ENCODE measurements at regions not wholly inside any gene's neighbourhood (a gene's known extent, or its start where the extent isn't known, plus 50 kb on each side); places are given as distances from the start of the nearest gene placed in this dataset.
A peak's percentile ranks its signal among the peaks of the same experiment; 100 is the strongest.
"Not testable (repeated sequence)": the region's sequence is repeated elsewhere in the genome, so short reads cannot be mapped to it uniquely, and the experiment has no call there.

- DNase-seq: no peak
These were observed 367.6 kb upstream of the AGA start for GRCh38 chr4:177809791-177810190.

DNA sequence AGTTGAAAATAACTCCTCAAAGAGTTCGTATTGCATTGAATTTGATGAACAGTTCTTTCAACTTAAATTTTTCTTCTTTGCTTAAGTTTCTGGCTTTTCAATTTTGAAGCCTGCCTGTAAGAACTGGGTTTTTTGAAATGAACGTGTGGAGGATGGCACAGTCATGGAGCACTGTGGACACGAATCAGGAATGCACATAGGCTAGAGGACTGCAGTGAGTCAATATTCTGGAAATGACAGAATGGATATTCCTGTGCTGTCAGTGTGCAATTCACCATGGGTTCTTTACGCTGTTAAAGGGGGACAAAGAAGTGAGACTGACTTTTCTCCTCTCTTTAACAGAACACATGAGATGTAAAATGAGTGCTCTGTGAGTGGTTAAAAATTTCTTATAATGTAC is 368.0 kb upstream of the AGA start:
- no peak for DNase-seq

- DNase-seq: not testable (repeated sequence)
These were observed 376.2 kb upstream of the AGA start for GRCh38 chr4:177818392-177818791.

- DNase-seq: no peak
These were observed 384.7 kb upstream of the AGA start for GRCh38 chr4:177826973-177827372.

GRCh38 chr4:177841258-177841657 is 399.0 kb upstream of the AGA start:
- DNase-seq: peak in 1 of 3 experiments; percentile 7

DNA sequence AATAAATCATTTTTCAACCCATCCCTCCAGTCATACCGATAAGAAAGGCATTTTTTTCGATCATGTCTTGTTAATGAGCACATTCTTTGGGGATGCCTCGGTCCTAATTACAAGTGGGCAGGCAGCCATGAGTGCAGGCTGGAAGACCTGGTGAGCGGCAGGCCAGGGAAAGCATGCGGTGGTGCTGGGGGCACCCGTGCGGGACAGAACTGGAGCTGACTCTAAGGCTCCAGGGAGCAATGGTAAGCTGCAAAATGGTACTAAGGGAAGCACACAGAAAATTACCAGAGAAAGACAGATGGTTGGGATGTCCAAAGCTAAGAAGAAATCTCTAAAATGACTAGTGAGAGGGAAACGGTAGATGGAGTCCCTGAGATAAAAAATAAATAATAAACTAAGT is 411.0 kb upstream of the AGA start:
- DNase-seq: no peak

DNA sequence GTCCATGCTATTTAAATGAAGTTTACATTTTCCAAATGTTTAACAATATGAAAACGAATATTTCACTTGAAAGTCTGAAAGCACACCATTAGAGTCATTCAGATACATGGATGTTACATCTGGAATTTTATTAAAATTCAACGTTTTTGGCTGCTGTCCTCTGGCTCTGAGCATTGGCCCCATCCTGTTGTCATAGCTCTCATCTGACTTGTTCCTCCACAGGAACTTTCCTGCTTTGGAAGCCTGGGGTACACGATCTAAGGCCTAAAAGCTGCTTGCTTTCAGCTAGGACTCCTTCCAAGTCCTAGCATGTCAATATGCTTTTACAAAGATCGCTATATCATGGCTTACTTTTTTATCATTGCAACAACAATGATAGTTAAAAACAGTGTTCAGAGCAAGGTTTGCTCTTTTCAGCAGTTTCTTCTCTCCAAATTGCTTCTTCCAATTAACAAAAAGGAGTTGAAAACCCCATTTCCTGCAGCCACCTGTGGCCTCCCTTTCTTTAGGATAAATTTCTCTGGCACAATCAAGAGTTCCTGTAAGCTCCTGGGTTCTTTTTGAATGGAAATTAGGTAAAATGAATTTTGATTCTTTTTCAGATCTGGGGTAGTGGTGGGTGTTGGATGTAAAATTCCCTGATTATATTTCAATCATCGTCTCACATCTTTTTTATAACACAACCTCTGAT is 413.4 kb upstream of the AGA start:
- no peak for DNase-seq

DNA sequence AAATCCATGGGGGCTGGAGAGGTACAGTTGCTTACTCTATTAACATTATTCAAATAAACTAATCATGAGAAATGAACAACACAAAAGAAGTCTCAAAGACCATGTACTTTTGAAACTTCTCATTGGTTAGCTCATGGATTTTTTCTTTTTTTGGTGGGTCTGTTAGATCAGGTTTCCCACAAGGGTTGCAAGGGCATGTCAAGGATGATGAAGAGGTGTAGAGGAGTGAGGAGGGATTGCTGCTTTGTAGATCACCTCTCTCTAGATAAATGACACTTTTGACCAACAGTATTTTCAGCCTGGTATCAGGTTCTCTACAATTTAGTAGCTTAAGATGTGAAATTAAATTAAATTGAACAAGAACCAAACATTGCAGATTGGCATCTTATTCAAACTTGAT is 417.9 kb upstream of the AGA start:
- no peak for DNase-seq

DNA sequence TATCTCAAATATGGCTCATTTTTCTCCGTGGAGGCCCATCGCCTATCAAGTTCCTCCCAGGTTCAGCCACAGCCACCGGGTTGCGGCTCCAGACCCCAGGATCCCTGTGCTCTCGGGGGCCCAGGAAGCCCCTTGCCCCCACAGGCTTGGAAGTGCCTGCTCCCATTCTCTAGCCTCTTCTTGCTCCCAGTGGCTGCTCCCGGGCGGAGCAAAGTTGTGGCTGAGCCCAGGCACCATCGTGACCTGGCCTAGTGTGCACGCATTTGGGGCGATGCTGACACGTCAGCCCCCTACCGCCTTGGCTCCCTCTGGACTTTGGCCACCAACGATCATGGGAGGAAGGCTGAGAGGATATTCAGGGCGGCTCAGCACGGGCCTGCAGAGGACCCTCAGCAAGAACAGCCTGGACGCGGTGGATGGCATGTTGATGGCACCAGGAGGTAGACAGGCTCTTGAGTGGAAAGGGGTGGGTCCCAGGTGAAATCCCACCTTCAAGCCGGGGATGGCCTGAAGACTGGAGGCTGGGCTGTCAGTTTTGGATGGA is 419.4 kb upstream of the AGA start:
- DNase-seq: no peak

- no peak for DNase-seq
These were observed 420.4 kb upstream of the AGA start for GRCh38 chr4:177862541-177863176.

GRCh38 chr4:177879851-177880250 is 437.6 kb upstream of the AGA start:
- DNase-seq: no peak

- DNase-seq: no peak
These were observed 452.9 kb upstream of the AGA start for GRCh38 chr4:177895136-177895535.

- no peak for DNase-seq
These were observed 459.5 kb upstream of the AGA start for GRCh38 chr4:177901786-177902185.

- DNase-seq: no peak
These were observed 460.1 kb upstream of the AGA start for GRCh38 chr4:177902386-177902785.

DNA sequence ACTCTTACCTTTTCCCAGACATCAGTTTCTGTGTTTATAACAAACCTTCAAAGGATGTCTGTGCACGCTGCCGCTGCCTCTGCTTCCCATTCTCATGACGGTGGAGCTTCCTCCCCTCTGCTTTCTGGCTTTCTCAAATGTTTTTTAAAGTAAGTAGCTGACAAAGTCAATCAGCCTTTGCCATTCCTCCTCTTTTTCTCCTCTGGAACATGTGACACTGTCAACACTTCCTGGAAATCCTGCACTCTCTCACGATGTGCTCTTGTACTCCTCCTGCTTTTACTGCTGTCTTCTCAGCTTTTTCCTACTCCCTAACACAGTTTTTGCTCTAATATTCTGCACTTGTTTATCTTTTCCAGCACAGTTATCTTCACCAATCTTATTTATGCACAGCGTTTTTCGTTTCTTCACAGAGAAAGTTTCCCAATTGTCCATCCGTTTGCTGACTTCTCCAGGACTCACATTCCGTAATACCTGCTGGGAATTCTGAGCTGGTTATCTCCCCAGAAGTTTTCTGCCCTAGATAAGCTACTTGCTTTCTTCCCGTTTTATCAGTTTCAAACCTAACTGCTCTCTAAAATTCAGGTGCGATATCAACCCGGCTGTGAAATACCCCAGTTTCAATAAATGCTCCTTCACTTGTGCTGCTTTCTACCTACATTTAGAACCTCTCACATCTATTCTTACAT is 465.6 kb upstream of the AGA start:
- peak in 1 of 3 experiments; percentile 9 for DNase-seq

DNA sequence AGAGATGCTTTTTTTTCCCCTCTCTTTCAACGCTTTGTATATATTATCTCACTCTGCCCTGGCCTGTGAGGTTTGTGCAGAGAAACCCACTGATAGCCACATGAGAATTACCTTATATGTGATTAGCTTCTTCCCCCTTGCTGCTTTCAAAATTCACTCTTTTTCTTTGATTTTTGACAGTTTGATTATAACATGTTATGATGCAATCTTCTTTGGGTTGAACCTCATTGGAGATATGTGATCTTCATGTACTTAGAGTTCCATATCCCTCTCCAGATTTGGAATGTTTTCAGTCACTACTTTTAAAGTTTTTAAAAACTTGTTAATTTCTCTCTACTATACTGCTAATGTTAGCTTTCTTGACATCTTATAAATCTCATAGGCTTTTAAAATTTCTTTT is 479.5 kb upstream of the AGA start:
- DNase-seq: no peak

GRCh38 chr4:177923888-177924287 is 481.7 kb upstream of the AGA start:
- no peak for DNase-seq

- DNase-seq: no peak
These were observed 494.8 kb upstream of the AGA start for GRCh38 chr4:177937041-177937440.

GRCh38 chr4:177938226-177938625 is 496.0 kb upstream of the AGA start:
- DNase-seq: no peak

DNA sequence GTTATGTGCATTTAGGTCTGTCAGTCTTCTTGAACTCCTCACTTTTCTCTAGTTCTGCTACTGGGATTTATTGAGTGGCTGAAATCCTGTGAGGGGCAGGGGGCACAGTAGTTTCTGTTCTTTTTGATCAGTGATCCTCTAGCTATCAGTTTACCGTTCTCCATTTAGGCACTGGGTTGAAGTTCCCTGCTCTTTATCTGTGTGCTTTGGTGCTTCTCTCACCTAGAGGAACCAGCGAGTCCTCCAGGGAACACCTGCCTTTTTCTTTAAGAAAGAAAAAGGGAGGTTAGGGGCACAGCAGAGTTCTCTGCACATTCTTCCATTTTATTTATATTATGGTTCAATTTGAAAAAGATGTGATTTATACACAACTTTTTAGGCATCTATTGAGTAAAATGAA is 503.0 kb upstream of the AGA start:
- no peak for DNase-seq

- no peak for DNase-seq
These were observed 505.4 kb upstream of the AGA start for GRCh38 chr4:177947607-177948006.

- no peak for DNase-seq
These were observed 506.6 kb upstream of the AGA start for GRCh38 chr4:177948853-177949252.

DNA sequence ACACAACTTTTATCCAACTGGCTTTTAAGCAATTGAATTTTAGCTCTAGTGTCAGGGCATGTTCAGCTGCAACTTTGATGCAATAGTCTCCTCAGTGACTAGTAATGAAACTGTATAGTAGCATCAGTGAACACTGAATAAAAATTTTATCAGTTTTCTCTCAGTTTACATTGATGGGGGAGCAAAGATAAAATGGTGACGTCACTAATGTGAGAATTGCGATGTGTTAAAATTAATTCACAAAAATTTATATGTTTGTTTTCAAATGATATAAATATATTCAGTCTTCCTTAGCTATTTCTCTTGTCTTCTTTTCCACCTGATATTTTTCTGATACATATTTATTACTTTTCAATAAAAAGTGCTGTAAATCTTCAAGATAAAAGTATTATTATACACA is 508.8 kb upstream of the AGA start:
- DNase-seq: no peak

- no peak for DNase-seq
These were observed 510.5 kb upstream of the AGA start for GRCh38 chr4:177952723-177953122.
